GM23338 (cell line): ENCODE measurements at regions not wholly inside any gene's neighbourhood (a gene's known extent, or its start where the extent isn't known, plus 50 kb on each side); places are given as distances from the start of the nearest gene placed in this dataset.

Source experiments
- ATAC-seq: fragments of 200-7000 bp; cut with Tn5 transposase; 3 replicates; pipeline ENCODE4 v1.9.1; 2020
- DNase-seq: peaks from one replicate; pipeline ENCODE4 v3.0.0-alpha.2; 2015; ENCODE audit warnings: low spot score
- H2AFZ ChIP-seq: fragments of 200-600 bp; sonication (generic); 2 replicates; pipeline ENCODE4 v1.8.0; 2016; ENCODE audit warnings: antibody characterized with exemption, mild to moderate bottlenecking, moderate library complexity
- H3F3A ChIP-seq: fragments of 200-600 bp; sonication (generic); replicated peaks from 2 replicates; pipeline ENCODE4 v1.8.0; 2017; ENCODE audit warnings: antibody characterized with exemption, mixed run types, low read depth
- H3K27ac ChIP-seq: fragments of 200-600 bp; sonication (generic); 2 replicates; pipeline ENCODE4 v1.6.1; 2016; ENCODE audit warnings: low read depth
- H3K27me3 ChIP-seq: fragments of 200-600 bp; sonication (generic); 2 replicates; pipeline ENCODE4 v1.8.0; 2016; ENCODE audit warnings: mild to moderate bottlenecking, mixed run types, moderate library complexity; ENCODE audit not compliant: insufficient read depth
- H3K36me3 ChIP-seq: fragments of 200-600 bp; sonication (generic); 2 replicates; pipeline ENCODE4 v1.8.0; 2016; ENCODE audit warnings: mild to moderate bottlenecking; ENCODE audit not compliant: insufficient read depth
- H3K4me1 ChIP-seq: fragments of 200-600 bp; sonication (generic); 2 replicates; pipeline ENCODE4 v1.8.0; 2016; ENCODE audit warnings: mild to moderate bottlenecking, moderate library complexity; ENCODE audit not compliant: insufficient read depth
- H3K4me2 ChIP-seq: fragments of 200-600 bp; sonication (generic); 2 replicates; pipeline ENCODE4 v1.7.1; 2017; ENCODE audit warnings: mixed run types
- H3K4me3 ChIP-seq: fragments of 200-600 bp; sonication (generic); 2 replicates; pipeline ENCODE4 v1.6.1; 2016; ENCODE audit warnings: mixed run types
- H3K79me2 ChIP-seq: fragments of 200-600 bp; sonication (generic); replicated peaks from 2 replicates; pipeline ENCODE4 v1.8.0; 2017; ENCODE audit warnings: mild to moderate bottlenecking; ENCODE audit not compliant: insufficient read depth
- H3K9me2 ChIP-seq: fragments of 200-600 bp; sonication (generic); 2 replicates; pipeline ENCODE4 v1.8.0; 2017; ENCODE audit not compliant: insufficient read depth
- H4K20me1 ChIP-seq: fragments of 200-600 bp; sonication (generic); replicated peaks from 2 replicates; pipeline ENCODE4 v1.8.0; 2017; ENCODE audit warnings: mild to moderate bottlenecking; ENCODE audit not compliant: insufficient read depth
- H3K27ac Mint-ChIP-seq: 2 replicates; pipeline ENCODE4 v1.8.0; 2020; ENCODE audit warnings: inconsistent platforms, mild to moderate bottlenecking, moderate library complexity, mixed read lengths
- H3K27me3 Mint-ChIP-seq: 3 replicates; pipeline ENCODE4 v1.8.0; 2022; ENCODE audit warnings: low read depth, mild to moderate bottlenecking, moderate library complexity, mixed read lengths, inconsistent platforms; ENCODE audit not compliant: insufficient read depth, poor library complexity
- H3K36me3 Mint-ChIP-seq: 3 replicates; pipeline ENCODE4 v1.8.0; 2021; ENCODE audit warnings: low read depth, mild to moderate bottlenecking, inconsistent platforms, moderate library complexity, mixed read lengths
- H3K4me1 Mint-ChIP-seq: 3 replicates; pipeline ENCODE4 v1.8.0; 2020; ENCODE audit warnings: mild to moderate bottlenecking, inconsistent platforms, mixed read lengths
- H3K4me3 Mint-ChIP-seq: 3 replicates; pipeline ENCODE4 v1.8.0; 2021; ENCODE audit warnings: moderate library complexity, mild to moderate bottlenecking, inconsistent platforms, mixed read lengths
- H3K9me3 Mint-ChIP-seq: 3 replicates; pipeline ENCODE4 v1.8.0; 2020; ENCODE audit warnings: moderate library complexity, mild to moderate bottlenecking, inconsistent platforms, mixed read lengths
- CREB1 ChIP-seq: fragments of 250-450 bp; sonication (Bioruptor Pico); IDR thresholded peaks from 2 replicates; pipeline ENCODE4 v1.5.0; 2020; ENCODE audit warnings: low read depth, mild to moderate bottlenecking, moderate library complexity
- CTCF ChIP-seq, 2 experiments: fragments of 200-600 bp in 1 of 2; sonication (generic) in 1 of 2; conservative IDR thresholded peaks; 2 replicates each; pipeline versions ENCODE4 v1.5.1 to v1.6.1; 2016 to 2017; ENCODE audit warnings: antibody characterized with exemption in 2 of 2, low read depth in 2 of 2, mild to moderate bottlenecking in 2 of 2, moderate library complexity in 1 of 2
- JUNB ChIP-seq: IDR thresholded peaks from one replicate; pipeline ENCODE4 v1.6.1; 2016; ENCODE audit warnings: antibody characterized with exemption; ENCODE audit not compliant: unreplicated experiment
- REST ChIP-seq: IDR thresholded peaks from one replicate; pipeline ENCODE4 v1.6.1; 2018; ENCODE audit warnings: antibody characterized with exemption; ENCODE audit not compliant: unreplicated experiment
- STAT1 ChIP-seq: IDR thresholded peaks from one replicate; pipeline ENCODE4 v1.6.1; 2016; ENCODE audit warnings: antibody characterized with exemption; ENCODE audit not compliant: unreplicated experiment
- ZNF331 ChIP-seq: fragments of 250-450 bp; sonication (Bioruptor Pico); IDR thresholded peaks from 2 replicates; pipeline ENCODE4 v1.5.0; 2020; ENCODE audit warnings: low read depth, mild to moderate bottlenecking, moderate library complexity
- ZNF462 ChIP-seq: fragments of 250-450 bp; sonication (Bioruptor Pico); IDR thresholded peaks from 2 replicates; pipeline ENCODE4 v1.5.0; 2020; ENCODE audit warnings: mild to moderate bottlenecking, moderate library complexity

- TF ChIP-seq ZNF462 (CRISPR knock-in tag) (no peak), CREB1 (CRISPR knock-in tag) (no peak), STAT1 (no peak)
These were observed 314.2 kb downstream of the DLEU7 start (continued) for GRCh38 chr13:50529154-50529882.

- H3K27me3 ChIP-seq, result no peaks in the 10 kb centered on the region
- TF ChIP-seq CTCF (conservative IDR thresholded peaks at IDR 0.05; ENCODE audit: low read depth in 2 of 2) (peak; percentile 42 to 44), ZNF331 (CRISPR knock-in tag) (no peak), JUNB (no peak), REST (no peak)
- H3K27ac Mint-ChIP-seq, result no peak overlapping the region
- ATAC-seq (no peak), DNase-seq (no peak)
- H3K4me2 ChIP-seq, result no peak overlapping the region
- H3K27me3 Mint-ChIP-seq, result peaks cover 3% of the 10 kb centered on the region
- no peak overlapping the region for H3K4me3 ChIP-seq
- H3K4me3 Mint-ChIP-seq, result no peak overlapping the region
- peaks cover 27% of the 10 kb centered on the region for H3K36me3 Mint-ChIP-seq
- H3K27ac ChIP-seq, result no peak overlapping the region
- H3K4me1 Mint-ChIP-seq, result peaks cover 23% of the 10 kb centered on the region
- no peaks in the 10 kb centered on the region for H4K20me1 ChIP-seq
- peaks cover 6% of the 10 kb centered on the region for H3K36me3 ChIP-seq
- H3K79me2 ChIP-seq, result no peaks in the 10 kb centered on the region
- no peaks in the 10 kb centered on the region; the same call in 1 of the 2 replicates for H3K4me1 ChIP-seq
- H3F3A ChIP-seq, result no peaks in the 10 kb centered on the region
- no peak overlapping the region for H2AFZ ChIP-seq
- H3K9me3 Mint-ChIP-seq, result peaks cover 28% of the 10 kb centered on the region
- no peaks in the 10 kb centered on the region for H3K9me2 ChIP-seq
These were observed 311.3 kb downstream of the DLEU7 start for GRCh38 chr13:50531917-50532899.
